Kidney (tissue), 13 donors: ENCODE measurements at regions not wholly inside any gene's neighbourhood (a gene's known extent, or its start where the extent isn't known, plus 50 kb on each side); places are given as distances from the start of the nearest gene placed in this dataset.
A peak's percentile ranks its signal among the peaks of the same experiment; 100 is the strongest.
"Not testable (repeated sequence)": the region's sequence is repeated elsewhere in the genome, so short reads cannot be mapped to it uniquely, and the experiment has no call there.

Experiments used
- DNase-seq, 5 donors: peaks; one replicate each; pipeline ENCODE4 v3.0.0-alpha.2; 2013 to 2020
- FAIRE-seq: peaks from 2 replicates; lab custom pipeline; 2012; peaks lifted over from hg19 to GRCh38; lab: Jason Lieb, UNC
- H3K27ac ChIP-seq, 2 donors: one replicate each; pipeline ENCODE4 v1.7.0; 2013; ENCODE audit warnings: low read depth in 2 of 2, low read length in 2 of 2, inconsistent platforms in 1 of 2
- H3K27me3 ChIP-seq: one replicate; pipeline ENCODE4 v1.7.1; 2013; ENCODE audit warnings: low read length, inconsistent platforms; ENCODE audit not compliant: control insufficient read depth, insufficient read depth
- H3K36me3 ChIP-seq, 3 donors: one replicate each; pipeline versions ENCODE4 v1.7.0 to v1.7.1; 2013; ENCODE audit warnings: low read length in 3 of 3, control low read depth in 1 of 3, inconsistent platforms in 1 of 3; ENCODE audit not compliant: insufficient read depth in 3 of 3, control insufficient read depth in 2 of 3
- H3K4me1 ChIP-seq, 3 donors: one replicate each; pipeline versions ENCODE4 v1.7.0 to v1.7.1; 2013; ENCODE audit warnings: low read length in 3 of 3, inconsistent platforms in 1 of 3, low read depth in 1 of 3; ENCODE audit not compliant: control insufficient read depth in 2 of 3, insufficient read depth in 2 of 3
- H3K4me3 ChIP-seq, 3 donors: one replicate each; pipeline versions ENCODE4 v1.7.0 to v1.8.1; 2013; ENCODE audit warnings: low read length in 3 of 3, control low read depth in 1 of 3, inconsistent platforms in 1 of 3
- H3K9ac ChIP-seq, 3 donors: one replicate each; pipeline versions ENCODE4 v1.7.0 to v1.7.1; 2013; ENCODE audit warnings: low read length in 3 of 3, control low read depth in 1 of 3, inconsistent platforms in 1 of 3
- H3K9me3 ChIP-seq, 3 donors: one replicate each; pipeline versions ENCODE4 v1.7.0 to v1.7.1; 2013; ENCODE audit warnings: low read length in 3 of 3, control low read depth in 1 of 3, inconsistent platforms in 1 of 3; ENCODE audit not compliant: control insufficient read depth in 2 of 3, insufficient read depth in 1 of 3
- CTCF ChIP-seq: IDR thresholded peaks from 3 replicates; pipeline ENCODE4 v1.5.1; 2012; ENCODE audit warnings: mild to moderate bottlenecking, moderate library complexity, borderline replicate concordance; ENCODE audit not compliant: insufficient read depth; ENCODE audit errors: extremely low read depth
- intact Hi-C: fragments of 100-400 bp; cut with DNase I; formaldehyde crosslinking; loops from one replicate; pipeline ENCODE4 v1.11.1; 2022
- donor health status: control.
- donor health status: control.
- donor health status: control.
- donor health status: control.
- donor health status: control.
- donor health status: DM: yes; HTN: yes; CAD: no.
- donor health status: Normal renal cell carcinoma (clear cell type).

GRCh38 chr7:86091369-86091768, 552.3 kb upstream of the GRM3 start:
- intact Hi-C loops = no loop called here
- Histone ChIP-seq H3K27me3 (no peaks in the 10 kb centered on the region), H3K4me3 (no peak overlapping the region), H3K9me3 (peaks cover 0 to 7% (median 3%) of the 10 kb centered on the region in 3 donors), H3K27ac (no peak overlapping the region), H3K4me1 (no peaks in the 10 kb centered on the region), H3K9ac (no peak overlapping the region), H3K36me3 (no peaks in the 10 kb centered on the region)
- no peak for DNase-seq
- TF ChIP-seq CTCF = no peak
- FAIRE-seq = no peak

GRCh38 chr7:86089455-86089854, 554.3 kb upstream of the GRM3 start:
- intact Hi-C loops = no loop called here

GRCh38 chr7:86064572-86064971, 579.1 kb upstream of the GRM3 start:
- intact Hi-C loops, H3K9me3 ChIP-seq, H3K9ac ChIP-seq, H3K27me3 ChIP-seq, H3K27ac ChIP-seq, FAIRE-seq, H3K4me3 ChIP-seq, H3K36me3 ChIP-seq, DNase-seq, H3K4me1 ChIP-seq: not testable (repeated sequence)

More at GRCh38 chr7:86089455-86089854, 554.3 kb upstream of the GRM3 start:
- Histone ChIP-seq H3K27ac (no peak overlapping the region), H3K4me1 (no peaks in the 10 kb centered on the region), H3K36me3 (no peaks in the 10 kb centered on the region), H3K27me3 (no peaks in the 10 kb centered on the region), H3K9me3 (peaks cover 0 to 7% (median 3%) of the 10 kb centered on the region in 3 donors), H3K4me3 (no peak overlapping the region), H3K9ac (no peak overlapping the region)
- DNase-seq = no peak
- no peak for TF ChIP-seq CTCF
- no peak for FAIRE-seq

GRCh38 chr7:86058649-86059048, 585.1 kb upstream of the GRM3 start:
- Histone ChIP-seq H3K9me3 (peaks cover 0 to 5% (median 0%) of the 10 kb centered on the region in 3 donors), H3K4me1 (no peaks in the 10 kb centered on the region), H3K9ac (no peak overlapping the region), H3K36me3 (no peaks in the 10 kb centered on the region), H3K27ac (no peak overlapping the region), H3K27me3 (no peaks in the 10 kb centered on the region), H3K4me3 (no peak overlapping the region)
- FAIRE-seq (no peak), DNase-seq (peak in 1 of 5 donors; percentile 37)
- intact Hi-C loops = no loop called here
- no peak for TF ChIP-seq CTCF
